ENCODE measurements at regions not wholly inside any gene's neighbourhood (a gene's known extent, or its start where the extent isn't known, plus 50 kb on each side); places are given as distances from the start of the nearest gene placed in this dataset.

GRCh38 chr3:87788516-87788915 lies 270.3 kb downstream of the CGGBP1 start:
- no peak for TF ChIP-seq POLR2A (IDR thresholded peaks at IDR 0.05; ENCODE audit: low read depth, low read length)
- TF ChIP-seq POLR2AphosphoS5 (IDR thresholded peaks at IDR 0.05; ENCODE audit: low read depth, low read length): no peak
